Midbrain (tissue), 1 donor: ENCODE measurements at regions not wholly inside any gene's neighbourhood (a gene's known extent, or its start where the extent isn't known, plus 50 kb on each side); places are given as distances from the start of the nearest gene placed in this dataset.
"Not testable (repeated sequence)": the region's sequence is repeated elsewhere in the genome, so short reads cannot be mapped to it uniquely, and the experiment has no call there.

Experiments used
- DNase-seq: peaks from one replicate; lab custom pipeline; 2025; lab: John Stamatoyannopoulos, UW

GRCh38 chr2:240374085-240374907 is 61.2 kb upstream of the GPC1 start:
- DNase-seq = no peak

- DNase-seq = no peak
Measured at GRCh38 chr2:240375024-240375645, 60.3 kb upstream of the GPC1 start.

- DNase-seq = no peak
Measured at GRCh38 chr2:240376739-240377138, 58.7 kb upstream of the GPC1 start.

- no peak for DNase-seq
Measured at GRCh38 chr2:240377366-240377765, 58.1 kb upstream of the GPC1 start.

GRCh38 chr2:240379089-240379636 is 56.3 kb upstream of the GPC1 start:
- DNase-seq = no peak

GRCh38 chr2:240383099-240383758 is 52.2 kb upstream of the GPC1 start:
- no peak for DNase-seq

- no peak for DNase-seq
Measured at GRCh38 chr2:240383871-240384700, 51.4 kb upstream of the GPC1 start.

GRCh38 chr2:240384711-240385450 is 50.6 kb upstream of the GPC1 start:
- no peak for DNase-seq

- not testable (repeated sequence) for DNase-seq
Measured at GRCh38 chr2:240385451-240386161, 49.9 kb upstream of the GPC1 start.
